ENCODE measurements at regions not wholly inside any gene's neighbourhood (a gene's known extent, or its start where the extent isn't known, plus 50 kb on each side); places are given as distances from the start of the nearest gene placed in this dataset.

DNA sequence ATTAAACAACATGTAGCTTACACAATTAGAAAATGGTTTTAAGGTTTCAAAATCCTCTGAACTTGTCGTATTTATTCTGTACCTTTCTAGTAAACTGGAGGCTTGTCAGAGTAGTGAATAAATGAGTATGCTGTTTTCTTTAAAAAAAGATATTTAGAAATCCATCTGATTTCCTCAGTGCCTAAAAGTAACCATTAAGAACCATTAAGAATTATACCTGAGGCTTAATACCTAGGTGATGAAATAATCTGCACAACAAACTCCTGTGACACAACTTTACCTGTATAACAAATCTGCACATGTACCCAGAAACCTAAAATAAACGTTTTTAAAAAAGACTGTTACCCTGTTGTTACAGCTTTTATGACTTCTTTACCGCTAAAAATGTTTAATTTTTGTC lies 143.0 kb upstream of the SOX2 start:
- H3K4me3 ChIP-seq (ENCODE audit: low read depth, low read length): no peak overlapping the region
- no peaks in the 10 kb centered on the region for H3K36me3 ChIP-seq (ENCODE audit: control insufficient read depth in 2 of 2, insufficient read depth in 1 of 2, low read length in 2 of 2)
- H3K27ac ChIP-seq (ENCODE audit: extremely low read depth, low read depth, low read length): no peak overlapping the region
- no peaks in the 10 kb centered on the region for H3K9me3 ChIP-seq (ENCODE audit: control insufficient read depth, insufficient read depth, low read depth, low read length)
- TF ChIP-seq ZNF488 (tag by site-specific recombination; IDR thresholded peaks at IDR 0.05) (no peak), ZNF544 (tag by site-specific recombination; IDR thresholded peaks at IDR 0.05) (no peak), BCL11B (tag by site-specific recombination; IDR thresholded peaks at IDR 0.05; ENCODE audit: low read depth) (no peak), ZNF223 (tag by site-specific recombination; IDR thresholded peaks at IDR 0.05) (no peak), GFI1B (tag by site-specific recombination; IDR thresholded peaks at IDR 0.05) (no peak), ZNF768 (tag by site-specific recombination; IDR thresholded peaks at IDR 0.05) (no peak), KLF1 (tag by site-specific recombination; IDR thresholded peaks at IDR 0.05) (no peak), KLF9 (tag by site-specific recombination; IDR thresholded peaks at IDR 0.05; ENCODE audit: low read depth) (no peak), KLF7 (tag by site-specific recombination; IDR thresholded peaks at IDR 0.05; ENCODE audit: borderline replicate concordance) (no peak), BCL11A (tag by site-specific recombination; IDR thresholded peaks at IDR 0.05; ENCODE audit: low read depth) (no peak), ZNF174 (tag by site-specific recombination; IDR thresholded peaks at IDR 0.05) (no peak), ZNF623 (tag by site-specific recombination; IDR thresholded peaks at IDR 0.05) (no peak), ZNF133 (tag by site-specific recombination; IDR thresholded peaks at IDR 0.05) (no peak)
- TF ChIP-seq, protein P1, sequence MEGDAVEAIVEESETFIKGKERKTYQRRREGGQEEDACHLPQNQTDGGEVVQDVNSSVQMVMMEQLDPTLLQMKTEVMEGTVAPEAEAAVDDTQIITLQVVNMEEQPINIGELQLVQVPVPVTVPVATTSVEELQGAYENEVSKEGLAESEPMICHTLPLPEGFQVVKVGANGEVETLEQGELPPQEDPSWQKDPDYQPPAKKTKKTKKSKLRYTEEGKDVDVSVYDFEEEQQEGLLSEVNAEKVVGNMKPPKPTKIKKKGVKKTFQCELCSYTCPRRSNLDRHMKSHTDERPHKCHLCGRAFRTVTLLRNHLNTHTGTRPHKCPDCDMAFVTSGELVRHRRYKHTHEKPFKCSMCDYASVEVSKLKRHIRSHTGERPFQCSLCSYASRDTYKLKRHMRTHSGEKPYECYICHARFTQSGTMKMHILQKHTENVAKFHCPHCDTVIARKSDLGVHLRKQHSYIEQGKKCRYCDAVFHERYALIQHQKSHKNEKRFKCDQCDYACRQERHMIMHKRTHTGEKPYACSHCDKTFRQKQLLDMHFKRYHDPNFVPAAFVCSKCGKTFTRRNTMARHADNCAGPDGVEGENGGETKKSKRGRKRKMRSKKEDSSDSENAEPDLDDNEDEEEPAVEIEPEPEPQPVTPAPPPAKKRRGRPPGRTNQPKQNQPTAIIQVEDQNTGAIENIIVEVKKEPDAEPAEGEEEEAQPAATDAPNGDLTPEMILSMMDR (tag by site-specific recombination; IDR thresholded peaks at IDR 0.05): no peak
- TF ChIP-seq, protein P2, sequence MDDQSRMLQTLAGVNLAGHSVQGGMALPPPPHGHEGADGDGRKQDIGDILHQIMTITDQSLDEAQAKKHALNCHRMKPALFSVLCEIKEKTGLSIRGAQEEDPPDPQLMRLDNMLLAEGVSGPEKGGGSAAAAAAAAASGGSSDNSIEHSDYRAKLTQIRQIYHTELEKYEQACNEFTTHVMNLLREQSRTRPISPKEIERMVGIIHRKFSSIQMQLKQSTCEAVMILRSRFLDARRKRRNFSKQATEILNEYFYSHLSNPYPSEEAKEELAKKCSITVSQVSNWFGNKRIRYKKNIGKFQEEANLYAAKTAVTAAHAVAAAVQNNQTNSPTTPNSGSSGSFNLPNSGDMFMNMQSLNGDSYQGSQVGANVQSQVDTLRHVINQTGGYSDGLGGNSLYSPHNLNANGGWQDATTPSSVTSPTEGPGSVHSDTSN (CRISPR knock-in tag; IDR thresholded peaks at IDR 0.05): no peak
- ChIA-PET CTCF (no interaction called here), POLR2A (no interaction called here)
- no peaks in the 10 kb centered on the region for H3K4me1 ChIP-seq (ENCODE audit: control insufficient read depth, insufficient read depth, low read length)

GRCh38 chr3:181568248-181568647 lies 143.5 kb upstream of the SOX2 start:
- POLR2A ChIA-PET: no interaction called here
- Histone ChIP-seq H3K27ac (ENCODE audit: extremely low read depth, low read depth, low read length) (no peak overlapping the region), H3K4me1 (ENCODE audit: control insufficient read depth, insufficient read depth, low read length) (no peaks in the 10 kb centered on the region), H3K9me3 (ENCODE audit: control insufficient read depth, insufficient read depth, low read depth, low read length) (no peaks in the 10 kb centered on the region), H3K4me3 (ENCODE audit: low read depth, low read length) (no peak overlapping the region), H3K36me3 (ENCODE audit: control insufficient read depth in 2 of 2, insufficient read depth in 1 of 2, low read length in 2 of 2) (no peaks in the 10 kb centered on the region)
- CTCF ChIA-PET: no interaction called here
- TF ChIP-seq ZNF626 (tag by site-specific recombination; IDR thresholded peaks at IDR 0.05) (no peak), ZNF530 (tag by site-specific recombination; IDR thresholded peaks at IDR 0.05; ENCODE audit: low read depth) (no peak), ZNF785 (tag by site-specific recombination; IDR thresholded peaks at IDR 0.05) (no peak), ZNF341 (tag by site-specific recombination; IDR thresholded peaks at IDR 0.05; ENCODE audit: low read depth) (no peak), ZNF677 (tag by site-specific recombination; IDR thresholded peaks at IDR 0.05) (no peak), FEZF1 (tag by site-specific recombination; IDR thresholded peaks at IDR 0.05) (no peak), ZNF76 (tag by site-specific recombination; IDR thresholded peaks at IDR 0.05; ENCODE audit: borderline replicate concordance, low read depth) (no peak), ZNF514 (tag by site-specific recombination; IDR thresholded peaks at IDR 0.05) (no peak), ZSCAN23 (tag by site-specific recombination; IDR thresholded peaks at IDR 0.05) (no peak), ZNF292 (tag by site-specific recombination; IDR thresholded peaks at IDR 0.05; ENCODE audit: borderline replicate concordance, low read depth) (no peak), ZNF518A (tag by site-specific recombination; conservative IDR thresholded peaks at IDR 0.05; ENCODE audit: low read depth) (no peak), ZNF585B (tag by site-specific recombination; IDR thresholded peaks at IDR 0.05) (no peak), ZNF513 (tag by site-specific recombination; IDR thresholded peaks at IDR 0.05) (no peak)

All from HEK293 (cell line).